SK-N-SH (cell line): ENCODE measurements at regions not wholly inside any gene's neighbourhood (a gene's known extent, or its start where the extent isn't known, plus 50 kb on each side); places are given as distances from the start of the nearest gene placed in this dataset.

Experiments
- CTCF ChIA-PET: fragments of 300-600, 350-600 bp; formaldehyde crosslinking; extraction: SDS; loops from one replicate; lab custom pipeline; 2021; lab: Yijun Ruan, JAX
- POLR2A ChIA-PET: fragments of 350-600 bp; sonication (Branson Sonifier 250); formaldehyde crosslinking; extraction: SDS; loops from one replicate; lab custom pipeline; 2020; ENCODE audit warnings: antibody characterized with exemption, inconsistent platforms; lab: Yijun Ruan, JAX
- DNase-seq: peaks from one replicate; pipeline ENCODE4 v3.0.0; 2012
- H2AFZ ChIP-seq: fragments of 200-600 bp; sonication (generic); 2 replicates; pipeline ENCODE4 v1.8.1; 2016; ENCODE audit warnings: antibody characterized with exemption, mild to moderate bottlenecking, low read depth
- H3F3A ChIP-seq: fragments of 200-600 bp; sonication (generic); replicated peaks from 2 replicates; pipeline ENCODE3; 2016; ENCODE audit warnings: antibody characterized with exemption, mild to moderate bottlenecking; ENCODE audit not compliant: insufficient read depth
- H3K27ac ChIP-seq, 2 experiments: fragments of 200-500 bp in 1 of 2; fragments of 200-600 bp in 1 of 2; sonication (Bioruptor generic) in 1 of 2; sonication (generic), shearing (Covaris generic) in 1 of 2; 2 replicates each; pipeline versions ENCODE4 v1.5.1 to v1.6.1; 2014 to 2016; ENCODE audit warnings: low read depth in 2 of 2, inconsistent platforms in 1 of 2, low read length in 1 of 2, mild to moderate bottlenecking in 1 of 2, mixed read lengths in 1 of 2
- H3K27me3 ChIP-seq: fragments of 200-600 bp; sonication (generic), shearing (Covaris generic); 2 replicates; pipeline ENCODE4 v1.6.1; 2016; ENCODE audit warnings: mixed run types; ENCODE audit not compliant: insufficient read depth
- H3K36me3 ChIP-seq, 2 experiments: fragments of 200-500 bp in 1 of 2; fragments of 200-600 bp in 1 of 2; sonication (Bioruptor generic) in 1 of 2; sonication (generic) in 1 of 2; replicated peaks in 1 of 2; 2 replicates each; pipeline versions ENCODE3 to v1.5.1; 2014 to 2016; ENCODE audit warnings: low read length in 1 of 2, mild to moderate bottlenecking in 1 of 2; ENCODE audit not compliant: insufficient read depth in 2 of 2, control insufficient read depth in 1 of 2
- H3K4me1 ChIP-seq, 2 experiments: fragments of 200-500 bp in 1 of 2; fragments of 200-600 bp in 1 of 2; sonication (Bioruptor generic) in 1 of 2; sonication (generic), shearing (Covaris generic) in 1 of 2; 2 replicates each; pipeline versions ENCODE4 v1.5.1 to v1.6.1; 2014 to 2016; ENCODE audit warnings: low read depth in 1 of 2, low read length in 1 of 2, mixed run types in 1 of 2; ENCODE audit not compliant: insufficient read depth in 2 of 2, control insufficient read depth in 1 of 2
- H3K4me2 ChIP-seq: fragments of 200-600 bp; sonication (generic), shearing (Covaris generic); 2 replicates; pipeline ENCODE4 v1.6.1; 2017; ENCODE audit warnings: mixed run types
- H3K4me3 ChIP-seq, 2 experiments: fragments of 200-500 bp in 1 of 2; fragments of 200-600 bp in 1 of 2; sonication (Bioruptor generic) in 1 of 2; sonication (generic), shearing (Covaris generic) in 1 of 2; 2 replicates each; pipeline versions ENCODE4 v1.5.1 to v1.8.1; 2014 to 2016; ENCODE audit warnings: low read depth in 2 of 2, inconsistent platforms in 1 of 2, low read length in 1 of 2, mild to moderate bottlenecking in 1 of 2, mixed read lengths in 1 of 2, moderate library complexity in 1 of 2
- H3K79me2 ChIP-seq: fragments of 200-600 bp; sonication (generic); 2 replicates; pipeline ENCODE4 v1.8.1; 2017; ENCODE audit warnings: mild to moderate bottlenecking; ENCODE audit not compliant: insufficient read depth
- H3K9ac ChIP-seq: fragments of 200-600 bp; sonication (generic); 2 replicates; pipeline ENCODE4 v1.6.1; 2017; ENCODE audit warnings: mixed run types
- H3K9me2 ChIP-seq: fragments of 200-600 bp; sonication (generic); 2 replicates; pipeline ENCODE4 v1.6.1; 2017; ENCODE audit warnings: mixed run types
- H3K9me3 ChIP-seq: fragments of 200-600 bp; sonication (generic); 2 replicates; pipeline ENCODE4 v1.6.1; 2017; ENCODE audit warnings: mixed run types, mild to moderate bottlenecking, moderate library complexity
- H4K20me1 ChIP-seq: fragments of 200-600 bp; sonication (generic); 2 replicates; pipeline ENCODE4 v1.6.1; 2017; ENCODE audit warnings: mild to moderate bottlenecking, mixed run types; ENCODE audit not compliant: insufficient read depth
- CHD2 ChIP-seq: fragments of 150-350 bp; IDR thresholded peaks from 2 replicates; pipeline ENCODE4 v1.6.1; 2018; ENCODE audit warnings: low read length; ENCODE audit not compliant: partially characterized antibody
- ELF1 ChIP-seq: IDR thresholded peaks from 2 replicates; pipeline ENCODE4 v1.4.0; 2012
- EP300 ChIP-seq, 2 experiments: IDR thresholded peaks; 2 replicates each; pipeline versions ENCODE4 v1.4.0 to v1.6.1; 2012; ENCODE audit warnings: borderline replicate concordance in 1 of 2, low read depth in 1 of 2, low read length in 1 of 2
- EZH2phosphoT487 ChIP-seq: fragments of 200-600 bp; sonication (generic); IDR thresholded peaks from 2 replicates; pipeline ENCODE4 v1.6.1; 2017; ENCODE audit warnings: low read depth, mixed run types, mild to moderate bottlenecking, antibody characterized with exemption, moderate library complexity, borderline replicate concordance
- FOXJ3 ChIP-seq: sonication (generic); formaldehyde crosslinking; IDR thresholded peaks from 2 replicates; pipeline ENCODE4 v1.5.1; 2020; ENCODE audit warnings: mild to moderate bottlenecking, missing genetic modification reagents
- FOXM1 ChIP-seq: IDR thresholded peaks from 2 replicates; pipeline ENCODE4 v1.4.0; 2012; ENCODE audit warnings: low read depth, mild to moderate bottlenecking
- GABPA ChIP-seq: IDR thresholded peaks from 2 replicates; pipeline ENCODE4 v1.4.0; 2012; ENCODE audit warnings: low read depth, mild to moderate bottlenecking
- JUND ChIP-seq: IDR thresholded peaks from 2 replicates; pipeline ENCODE4 v1.4.0; 2012
- MEF2A ChIP-seq: IDR thresholded peaks from 2 replicates; pipeline ENCODE4 v1.4.0; 2012; ENCODE audit warnings: low read depth, borderline replicate concordance
- NFIC ChIP-seq: IDR thresholded peaks from 2 replicates; pipeline ENCODE4 v1.4.0; 2012; ENCODE audit warnings: borderline replicate concordance
- NRF1 ChIP-seq: IDR thresholded peaks from 2 replicates; pipeline ENCODE4 v1.6.1; 2012; ENCODE audit warnings: low read depth, mild to moderate bottlenecking, low read length
- RCOR1 ChIP-seq: fragments of 150-350 bp; IDR thresholded peaks from 2 replicates; pipeline ENCODE4 v1.6.1; 2017; ENCODE audit warnings: antibody characterized with exemption, low read length
- RFX5 ChIP-seq: IDR thresholded peaks from 2 replicates; pipeline ENCODE4 v1.6.1; 2012; ENCODE audit warnings: mild to moderate bottlenecking, improper control_type of control experiment, low read length
- SMC3 ChIP-seq: IDR thresholded peaks from 2 replicates; pipeline ENCODE4 v1.6.1; 2012; ENCODE audit warnings: low read depth, low read length, improper control_type of control experiment
- TAF1 ChIP-seq: IDR thresholded peaks from 2 replicates; pipeline ENCODE4 v1.6.1; 2012; ENCODE audit warnings: low read depth, mild to moderate bottlenecking, low read length, moderate library complexity, borderline replicate concordance
- TCF12 ChIP-seq: IDR thresholded peaks from 2 replicates; pipeline ENCODE4 v1.4.0; 2012
- YY1 ChIP-seq: IDR thresholded peaks from 2 replicates; pipeline ENCODE4 v1.4.0; 2012; ENCODE audit warnings: low read depth, mild to moderate bottlenecking
- WGBS: methylation state at CpG from one replicate; pipeline ENCODE4 v1.1.6; 2017; ENCODE audit warnings: low lambda C conversion rate; 5-methylcytosine and 5-hydroxymethylcytosine counted together
- TF ChIP-seq, protein P1 (sequence below): fragments of 150-350 bp; IDR thresholded peaks from 2 replicates; pipeline ENCODE4 v1.6.1; 2017; ENCODE audit warnings: antibody characterized with exemption, low read length, low read depth, borderline replicate concordance
- TF ChIP-seq, protein P2 (sequence below): IDR thresholded peaks from 2 replicates; pipeline ENCODE4 v1.6.1; 2012; ENCODE audit warnings: mild to moderate bottlenecking, low read depth, low read length, moderate library complexity
- TF ChIP-seq, protein P3 (sequence below): IDR thresholded peaks from 2 replicates; pipeline ENCODE4 v1.4.0; 2012; ENCODE audit warnings: low read depth, borderline replicate concordance
- TF ChIP-seq, protein P4 (sequence below): IDR thresholded peaks from 2 replicates; pipeline ENCODE4 v1.4.0; 2012; ENCODE audit warnings: low read depth

DNA sequence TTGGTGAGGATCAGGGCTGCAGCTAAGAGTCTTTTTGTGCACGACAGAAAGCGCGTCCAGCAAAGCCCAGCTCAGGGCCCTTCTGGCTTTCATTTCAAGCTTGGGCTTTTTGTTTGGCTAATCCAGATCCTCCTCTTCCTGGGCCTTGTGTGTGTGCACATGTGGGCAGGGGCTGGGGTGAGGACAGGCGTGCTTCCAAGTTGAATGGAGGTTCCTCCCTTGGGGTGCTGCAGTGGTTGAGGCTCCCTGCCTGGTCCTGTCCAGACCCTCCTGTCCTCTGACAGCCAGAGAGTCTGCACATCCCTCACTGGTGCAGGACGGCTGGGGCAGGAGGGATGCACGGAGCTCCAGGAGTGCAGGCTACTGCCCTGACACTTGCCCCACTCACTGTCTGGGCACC, 62.0 kb upstream of the NECTIN1 start:
- H3K4me1 ChIP-seq = peaks cover 0 to 46% of the 10 kb centered on the region in 2 experiments; a peak in 1 of 4 replicates
- CTCF ChIA-PET = interaction anchor here (1.0 to 4.3 kb wide), 7 partner anchors 9 to 317 kb away, joined by 3 to 18 read pairs (median 4); no protein-coding TSS in a partner anchor
- POLR2A ChIA-PET = interaction anchor here (0.8 to 3.1 kb wide), 5 partner anchors 8 to 100 kb away, joined by 3 to 24 read pairs (median 5); partner anchors contain the start of gene NECTIN1
- TF ChIP-seq EP300 (IDR thresholded peaks at IDR 0.05; ENCODE audit: borderline replicate concordance in 1 of 2, low read depth in 1 of 2, low read length in 1 of 2) = no peak
- TF ChIP-seq TCF12 = no peak
- no peak for TF ChIP-seq GABPA
- no peak for TF ChIP-seq FOXJ3 (CRISPR knock-in tag)
- no peak for TF ChIP-seq NRF1
- TF ChIP-seq, protein P1, sequence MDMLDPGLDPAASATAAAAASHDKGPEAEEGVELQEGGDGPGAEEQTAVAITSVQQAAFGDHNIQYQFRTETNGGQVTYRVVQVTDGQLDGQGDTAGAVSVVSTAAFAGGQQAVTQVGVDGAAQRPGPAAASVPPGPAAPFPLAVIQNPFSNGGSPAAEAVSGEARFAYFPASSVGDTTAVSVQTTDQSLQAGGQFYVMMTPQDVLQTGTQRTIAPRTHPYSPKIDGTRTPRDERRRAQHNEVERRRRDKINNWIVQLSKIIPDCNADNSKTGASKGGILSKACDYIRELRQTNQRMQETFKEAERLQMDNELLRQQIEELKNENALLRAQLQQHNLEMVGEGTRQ = no peak
- TF ChIP-seq, protein P2, sequence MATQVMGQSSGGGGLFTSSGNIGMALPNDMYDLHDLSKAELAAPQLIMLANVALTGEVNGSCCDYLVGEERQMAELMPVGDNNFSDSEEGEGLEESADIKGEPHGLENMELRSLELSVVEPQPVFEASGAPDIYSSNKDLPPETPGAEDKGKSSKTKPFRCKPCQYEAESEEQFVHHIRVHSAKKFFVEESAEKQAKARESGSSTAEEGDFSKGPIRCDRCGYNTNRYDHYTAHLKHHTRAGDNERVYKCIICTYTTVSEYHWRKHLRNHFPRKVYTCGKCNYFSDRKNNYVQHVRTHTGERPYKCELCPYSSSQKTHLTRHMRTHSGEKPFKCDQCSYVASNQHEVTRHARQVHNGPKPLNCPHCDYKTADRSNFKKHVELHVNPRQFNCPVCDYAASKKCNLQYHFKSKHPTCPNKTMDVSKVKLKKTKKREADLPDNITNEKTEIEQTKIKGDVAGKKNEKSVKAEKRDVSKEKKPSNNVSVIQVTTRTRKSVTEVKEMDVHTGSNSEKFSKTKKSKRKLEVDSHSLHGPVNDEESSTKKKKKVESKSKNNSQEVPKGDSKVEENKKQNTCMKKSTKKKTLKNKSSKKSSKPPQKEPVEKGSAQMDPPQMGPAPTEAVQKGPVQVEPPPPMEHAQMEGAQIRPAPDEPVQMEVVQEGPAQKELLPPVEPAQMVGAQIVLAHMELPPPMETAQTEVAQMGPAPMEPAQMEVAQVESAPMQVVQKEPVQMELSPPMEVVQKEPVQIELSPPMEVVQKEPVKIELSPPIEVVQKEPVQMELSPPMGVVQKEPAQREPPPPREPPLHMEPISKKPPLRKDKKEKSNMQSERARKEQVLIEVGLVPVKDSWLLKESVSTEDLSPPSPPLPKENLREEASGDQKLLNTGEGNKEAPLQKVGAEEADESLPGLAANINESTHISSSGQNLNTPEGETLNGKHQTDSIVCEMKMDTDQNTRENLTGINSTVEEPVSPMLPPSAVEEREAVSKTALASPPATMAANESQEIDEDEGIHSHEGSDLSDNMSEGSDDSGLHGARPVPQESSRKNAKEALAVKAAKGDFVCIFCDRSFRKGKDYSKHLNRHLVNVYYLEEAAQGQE = no peak
- no peak for TF ChIP-seq MEF2A
- TF ChIP-seq YY1 = no peak
- TF ChIP-seq TAF1 = no peak
- no peak for TF ChIP-seq SMC3
- no peak for TF ChIP-seq JUND
- no peak for TF ChIP-seq NFIC
- H3K9ac ChIP-seq = no peak overlapping the region
- H2AFZ ChIP-seq = no peak overlapping the region
- no peaks in the 10 kb centered on the region for H3K36me3 ChIP-seq
- H3F3A ChIP-seq = no peaks in the 10 kb centered on the region
- H3K9me2 ChIP-seq = no peaks in the 10 kb centered on the region
- no peaks in the 10 kb centered on the region for H3K79me2 ChIP-seq
- no peak for DNase-seq
- H3K4me3 ChIP-seq = no peak overlapping the region
- H4K20me1 ChIP-seq = no peaks in the 10 kb centered on the region
- no peaks in the 10 kb centered on the region for H3K9me3 ChIP-seq
- no peak overlapping the region for H3K4me2 ChIP-seq
- WGBS = 68% methylated on average over 6 of the region's 6 CpGs
- H3K27me3 ChIP-seq = no peaks in the 10 kb centered on the region
- H3K27ac ChIP-seq = peak overlapping the region in 1 of 2 experiments; percentile 58; a peak in 2 of 4 replicates

DNA sequence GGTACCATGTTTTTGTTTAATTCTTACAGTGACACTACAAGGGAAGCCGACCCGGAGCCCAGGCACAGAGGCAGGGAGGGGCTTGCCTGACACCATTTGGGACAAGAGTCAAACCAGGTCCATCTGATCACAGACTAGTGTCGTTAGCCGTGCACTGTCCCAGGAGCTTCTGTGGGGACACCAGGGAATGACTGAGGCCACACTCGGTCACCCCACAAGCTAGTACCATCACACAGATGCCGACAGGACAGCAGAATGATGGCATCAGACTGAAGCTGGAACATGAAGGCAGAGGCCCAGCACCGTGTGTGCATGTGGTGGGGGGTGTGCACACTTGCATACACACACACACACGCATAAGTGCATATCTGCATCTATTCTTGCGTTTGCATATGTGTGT, 61.5 kb upstream of the NECTIN1 start:
- no peak overlapping the region for H3K4me2 ChIP-seq
- peak overlapping the region in 1 of 2 experiments; percentile 58; a peak in 1 of 4 replicates for H3K27ac ChIP-seq
- H3K9me3 ChIP-seq = no peaks in the 10 kb centered on the region
- no peak overlapping the region for H3K9ac ChIP-seq
- no peaks in the 10 kb centered on the region for H3F3A ChIP-seq
- H3K4me1 ChIP-seq = peaks cover 0 to 43% of the 10 kb centered on the region in 2 experiments; a peak in 1 of 4 replicates
- CTCF ChIA-PET = interaction anchor here (0.7 to 4.3 kb wide), 7 partner anchors 10 to 928 kb away, joined by 3 to 18 read pairs (median 4); partner anchors contain the start of gene NECTIN1
- WGBS = 65% methylated on average over 9 of the region's 9 CpGs
- POLR2A ChIA-PET = interaction anchor here (1.2 to 3.1 kb wide), 3 partner anchors 11 to 101 kb away, joined by 3 to 24 read pairs (median 6); partner anchors contain the start of gene NECTIN1
- no peaks in the 10 kb centered on the region for H3K36me3 ChIP-seq
- no peak overlapping the region for H2AFZ ChIP-seq
- no peak overlapping the region for H3K4me3 ChIP-seq
- no peaks in the 10 kb centered on the region for H3K27me3 ChIP-seq
- H3K9me2 ChIP-seq = no peaks in the 10 kb centered on the region
- no peaks in the 10 kb centered on the region for H3K79me2 ChIP-seq
- H4K20me1 ChIP-seq = no peaks in the 10 kb centered on the region
- DNase-seq = no peak
- TF ChIP-seq FOXJ3 (CRISPR knock-in tag) (no peak), CHD2 (no peak), FOXM1 (no peak), NRF1 (no peak), TCF12 (no peak), EZH2phosphoT487 (no peak), ELF1 (no peak), RCOR1 (no peak), RFX5 (no peak)
- TF ChIP-seq, protein P3, sequence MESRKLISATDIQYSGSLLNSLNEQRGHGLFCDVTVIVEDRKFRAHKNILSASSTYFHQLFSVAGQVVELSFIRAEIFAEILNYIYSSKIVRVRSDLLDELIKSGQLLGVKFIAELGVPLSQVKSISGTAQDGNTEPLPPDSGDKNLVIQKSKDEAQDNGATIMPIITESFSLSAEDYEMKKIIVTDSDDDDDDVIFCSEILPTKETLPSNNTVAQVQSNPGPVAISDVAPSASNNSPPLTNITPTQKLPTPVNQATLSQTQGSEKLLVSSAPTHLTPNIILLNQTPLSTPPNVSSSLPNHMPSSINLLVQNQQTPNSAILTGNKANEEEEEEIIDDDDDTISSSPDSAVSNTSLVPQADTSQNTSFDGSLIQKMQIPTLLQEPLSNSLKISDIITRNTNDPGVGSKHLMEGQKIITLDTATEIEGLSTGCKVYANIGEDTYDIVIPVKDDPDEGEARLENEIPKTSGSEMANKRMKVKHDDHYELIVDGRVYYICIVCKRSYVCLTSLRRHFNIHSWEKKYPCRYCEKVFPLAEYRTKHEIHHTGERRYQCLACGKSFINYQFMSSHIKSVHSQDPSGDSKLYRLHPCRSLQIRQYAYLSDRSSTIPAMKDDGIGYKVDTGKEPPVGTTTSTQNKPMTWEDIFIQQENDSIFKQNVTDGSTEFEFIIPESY = no peak
- TF ChIP-seq, protein P4, sequence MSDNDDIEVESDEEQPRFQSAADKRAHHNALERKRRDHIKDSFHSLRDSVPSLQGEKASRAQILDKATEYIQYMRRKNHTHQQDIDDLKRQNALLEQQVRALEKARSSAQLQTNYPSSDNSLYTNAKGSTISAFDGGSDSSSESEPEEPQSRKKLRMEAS = no peak
